MM.1S (cell line): ENCODE measurements at regions not wholly inside any gene's neighbourhood (a gene's known extent, or its start where the extent isn't known, plus 50 kb on each side); places are given as distances from the start of the nearest gene placed in this dataset.

Source experiments
- CTCF ChIP-seq: fragments of 300-600 bp; sonication (generic); IDR thresholded peaks from 2 replicates; pipeline ENCODE4 v1.5.1; 2016; ENCODE audit warnings: antibody characterized with exemption, low read length, mixed read lengths
- EZH2 ChIP-seq: fragments of 300-600 bp; sonication (generic); optimal IDR thresholded peaks from 2 replicates; pipeline ENCODE3; 2017; ENCODE audit warnings: low read depth, mild to moderate bottlenecking, antibody characterized with exemption, low read length, mixed read lengths

- TF ChIP-seq CTCF = no peak
- no peak for TF ChIP-seq EZH2
Observed at GRCh38 chr3:77871436-77871835, 831.5 kb downstream of the ROBO2 start.
